ENCODE measurements at regions not wholly inside any gene's neighbourhood (a gene's known extent, or its start where the extent isn't known, plus 50 kb on each side); places are given as distances from the start of the nearest gene placed in this dataset. TPM values are rescaled to one million over a fixed set of nuclear protein-coding genes. Genes with fewer than 3 reads are reported as not detected.

DNA sequence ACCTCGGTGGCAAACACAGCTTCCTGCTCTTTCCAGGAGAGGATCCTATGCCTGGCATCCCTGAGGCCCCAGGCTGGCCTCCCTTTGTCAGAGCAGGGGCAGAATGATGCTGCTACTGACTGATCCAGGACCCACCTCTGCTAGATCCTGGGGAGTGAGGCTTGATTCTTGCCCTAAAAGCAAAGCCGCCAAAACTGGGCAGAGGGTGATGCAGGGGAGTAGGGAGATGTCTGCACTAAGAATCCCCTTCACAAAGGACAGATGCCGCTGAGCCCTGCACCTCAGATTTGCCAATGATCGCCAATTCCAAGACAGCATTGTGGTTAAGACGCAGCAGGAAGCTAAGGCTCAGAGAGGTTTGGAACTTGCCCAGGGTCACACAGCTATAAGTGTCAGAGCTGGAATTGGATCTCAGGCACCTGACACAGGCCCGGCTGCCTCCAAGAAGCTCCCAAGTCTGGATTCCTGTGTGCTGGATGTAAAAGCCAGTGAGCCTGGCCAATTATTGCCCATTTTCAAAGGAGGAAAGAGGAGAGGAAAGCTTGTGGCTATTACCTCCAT, 60.7 kb upstream of the TNRC6C start:
- Mint-ChIP-seq H3K27ac (no peak overlapping the region), H3K36me3 (no peaks in the 10 kb centered on the region), H3K4me1 (ENCODE audit: low read depth) (no peaks in the 10 kb centered on the region), H3K27me3 (no peaks in the 10 kb centered on the region), H3K4me3 (no peak overlapping the region), H3K9me3 (no peaks in the 10 kb centered on the region)
- no peak for DNase-seq
- CTCF ChIA-PET, result no interaction called here
- POLR2A ChIA-PET, result no interaction called here
- intact Hi-C loops (cut with micrococcal nuclease), result no loop called here

GRCh38 chr17:77898521-77899434, 59.7 kb upstream of the TNRC6C start:
- no peak for DNase-seq
- Mint-ChIP-seq H3K27ac (no peak overlapping the region), H3K4me3 (no peak overlapping the region), H3K27me3 (peaks cover 2% of the 10 kb centered on the region), H3K36me3 (no peaks in the 10 kb centered on the region), H3K9me3 (no peaks in the 10 kb centered on the region), H3K4me1 (ENCODE audit: low read depth) (no peaks in the 10 kb centered on the region)
- ChIA-PET CTCF (no interaction called here), POLR2A (no interaction called here)
- intact Hi-C loops (cut with micrococcal nuclease), result no loop called here

GRCh38 chr17:77899498-77899897, 59.0 kb upstream of the TNRC6C start:
- CTCF ChIA-PET, result no interaction called here
- H3K27ac Mint-ChIP-seq, result no peak overlapping the region

GRCh38 chr17:77901481-77901880, 57.0 kb upstream of the TNRC6C start:
- H3K4me3 Mint-ChIP-seq, result no peak overlapping the region
- ChIA-PET POLR2A (no interaction called here), CTCF (no interaction called here)
- H3K36me3 Mint-ChIP-seq, result no peaks in the 10 kb centered on the region
- no peak overlapping the region for H3K27ac Mint-ChIP-seq
- intact Hi-C loops (cut with micrococcal nuclease), result no loop called here
- no peaks in the 10 kb centered on the region for H3K9me3 Mint-ChIP-seq
- no peak for DNase-seq
- no peaks in the 10 kb centered on the region for H3K4me1 Mint-ChIP-seq (ENCODE audit: low read depth)
- H3K27me3 Mint-ChIP-seq, result peaks cover 3% of the 10 kb centered on the region

More at GRCh38 chr17:77899498-77899897, 59.0 kb upstream of the TNRC6C start:
- H3K36me3 Mint-ChIP-seq, result no peaks in the 10 kb centered on the region
- H3K27me3 Mint-ChIP-seq, result peaks cover 3% of the 10 kb centered on the region
- no peaks in the 10 kb centered on the region for H3K9me3 Mint-ChIP-seq
- POLR2A ChIA-PET, result no interaction called here
- no peak overlapping the region for H3K4me3 Mint-ChIP-seq
- no peaks in the 10 kb centered on the region for H3K4me1 Mint-ChIP-seq (ENCODE audit: low read depth)
- DNase-seq, result no peak
- intact Hi-C loops (cut with micrococcal nuclease), result no loop called here

DNA sequence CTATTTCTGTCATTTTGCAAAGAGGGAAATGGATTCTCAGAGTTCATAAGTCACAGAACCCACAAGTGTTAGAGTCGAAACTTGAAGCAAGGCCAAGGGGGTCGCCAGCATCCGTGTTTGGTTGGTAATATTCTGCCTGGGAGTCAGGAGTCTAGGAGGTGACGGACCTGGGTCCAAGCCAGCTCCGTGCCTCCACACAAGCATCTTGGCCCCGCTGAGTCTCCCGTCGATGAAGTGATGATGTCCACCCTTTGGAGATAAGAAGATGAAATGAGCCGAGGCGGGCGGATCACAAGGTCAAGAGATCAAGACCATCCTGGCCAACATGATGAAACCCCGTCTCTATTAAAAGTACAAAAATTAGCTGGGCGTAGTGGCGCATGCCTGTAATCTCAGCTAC, 53.2 kb upstream of the TNRC6C start:
- intact Hi-C loops (cut with micrococcal nuclease), result no loop called here

DNA sequence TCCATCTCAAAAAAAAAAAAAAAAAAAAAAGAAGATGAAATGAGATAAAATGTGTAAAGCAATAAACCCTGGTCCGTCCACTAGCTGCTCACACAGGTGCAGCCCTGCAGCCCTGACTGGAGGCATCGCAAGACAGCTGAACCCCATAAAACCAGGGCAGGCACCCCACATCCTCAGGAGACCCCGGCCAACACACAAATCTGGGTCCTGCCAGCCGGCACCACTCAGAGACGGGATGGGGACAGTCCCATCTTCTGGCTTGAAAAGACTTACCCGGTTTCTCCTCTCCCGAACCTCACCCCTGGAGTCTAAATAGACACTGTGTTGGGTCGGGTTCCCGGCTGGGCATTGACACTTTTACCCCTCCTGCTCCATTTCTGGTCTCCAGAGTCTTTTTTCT, 52.7 kb upstream of the TNRC6C start:
- H3K4me1 Mint-ChIP-seq (ENCODE audit: low read depth), result no peaks in the 10 kb centered on the region
- no peak for DNase-seq
- H3K9me3 Mint-ChIP-seq, result no peaks in the 10 kb centered on the region
- intact Hi-C loops (cut with micrococcal nuclease), result no loop called here
- no peaks in the 10 kb centered on the region for H3K36me3 Mint-ChIP-seq
- no peak overlapping the region for H3K4me3 Mint-ChIP-seq
- ChIA-PET CTCF (no interaction called here), POLR2A (no interaction called here)
- no peak overlapping the region for H3K27ac Mint-ChIP-seq
- H3K27me3 Mint-ChIP-seq, result peaks cover 3% of the 10 kb centered on the region

More for the DNA sequence above, 53.2 kb upstream of the TNRC6C start:
- no peaks in the 10 kb centered on the region for H3K36me3 Mint-ChIP-seq
- POLR2A ChIA-PET, result no interaction called here
- no peak overlapping the region for H3K4me3 Mint-ChIP-seq
- no peak overlapping the region for H3K27ac Mint-ChIP-seq
- DNase-seq, result no peak
- H3K4me1 Mint-ChIP-seq (ENCODE audit: low read depth), result no peaks in the 10 kb centered on the region
- peaks cover 3% of the 10 kb centered on the region for H3K27me3 Mint-ChIP-seq
- CTCF ChIA-PET, result no interaction called here
- no peaks in the 10 kb centered on the region for H3K9me3 Mint-ChIP-seq

GRCh38 chr17:77906377-77906871, 52.1 kb upstream of the TNRC6C start:
- Mint-ChIP-seq H3K4me3 (no peak overlapping the region), H3K36me3 (no peaks in the 10 kb centered on the region), H3K9me3 (no peaks in the 10 kb centered on the region), H3K4me1 (ENCODE audit: low read depth) (no peaks in the 10 kb centered on the region), H3K27ac (no peak overlapping the region), H3K27me3 (peaks cover 3% of the 10 kb centered on the region)
- intact Hi-C loops (cut with micrococcal nuclease), result no loop called here
- ChIA-PET CTCF (no interaction called here), POLR2A (no interaction called here)
- no peak for DNase-seq

DNA sequence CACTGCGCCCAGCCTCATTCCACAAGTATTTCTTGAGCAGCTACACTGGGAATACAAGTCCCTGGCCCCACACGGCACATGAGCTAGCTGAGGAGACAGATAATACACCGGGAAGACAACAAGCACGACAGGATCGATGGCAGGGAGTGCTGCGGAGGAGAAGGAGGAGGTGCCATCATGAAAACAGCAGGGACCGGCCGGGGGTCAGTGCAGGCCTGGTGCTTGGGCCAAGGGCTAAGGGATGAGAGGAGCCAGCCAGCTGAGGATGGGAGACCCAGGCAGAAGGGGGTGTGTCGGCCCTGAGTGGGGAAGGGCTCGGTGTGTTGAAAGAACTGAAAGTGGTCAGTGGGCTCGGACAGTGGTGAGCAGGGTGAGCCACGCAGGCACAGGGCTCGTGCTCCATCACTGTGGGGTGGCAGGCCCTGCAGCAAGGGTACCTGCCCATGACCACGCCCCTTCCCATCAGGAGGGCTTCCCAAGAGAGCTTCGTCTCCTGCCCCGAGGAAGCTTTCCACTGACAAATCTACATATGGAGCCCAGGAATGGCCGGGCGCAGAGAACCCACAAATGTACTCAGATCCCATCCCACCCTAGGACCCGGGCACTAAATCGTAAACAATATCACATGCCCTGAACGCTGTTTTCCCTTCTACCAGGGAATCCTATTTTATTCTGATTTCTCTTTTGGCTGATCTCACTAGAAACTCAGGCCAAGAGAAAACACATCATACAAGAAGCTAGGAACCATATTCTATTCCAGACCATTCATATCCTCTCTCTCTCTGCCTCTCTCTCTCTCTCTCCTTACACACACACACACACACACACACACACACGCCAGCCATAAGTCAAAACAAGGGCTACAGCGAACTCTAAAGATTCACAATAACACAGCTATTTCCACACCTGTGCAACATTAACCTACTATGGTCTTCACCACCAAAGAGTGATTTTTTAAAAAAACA, 50.7 kb upstream of the TNRC6C start:
- DNase-seq, result no peak
- no peaks in the 10 kb centered on the region for H3K4me1 Mint-ChIP-seq (ENCODE audit: low read depth)
- peaks cover 3% of the 10 kb centered on the region for H3K27me3 Mint-ChIP-seq
- intact Hi-C loops (cut with micrococcal nuclease), result no loop called here
- H3K4me3 Mint-ChIP-seq, result no peak overlapping the region
- CTCF ChIA-PET, result interaction anchor here (0.7 to 0.9 kb wide), 2 partner anchors 15 to 369 kb away, joined by 3 to 4 read pairs; no protein-coding TSS in a partner anchor
- POLR2A ChIA-PET, result no interaction called here
- no peaks in the 10 kb centered on the region for H3K9me3 Mint-ChIP-seq
- no peaks in the 10 kb centered on the region for H3K36me3 Mint-ChIP-seq
- H3K27ac Mint-ChIP-seq, result no peak overlapping the region

DNA sequence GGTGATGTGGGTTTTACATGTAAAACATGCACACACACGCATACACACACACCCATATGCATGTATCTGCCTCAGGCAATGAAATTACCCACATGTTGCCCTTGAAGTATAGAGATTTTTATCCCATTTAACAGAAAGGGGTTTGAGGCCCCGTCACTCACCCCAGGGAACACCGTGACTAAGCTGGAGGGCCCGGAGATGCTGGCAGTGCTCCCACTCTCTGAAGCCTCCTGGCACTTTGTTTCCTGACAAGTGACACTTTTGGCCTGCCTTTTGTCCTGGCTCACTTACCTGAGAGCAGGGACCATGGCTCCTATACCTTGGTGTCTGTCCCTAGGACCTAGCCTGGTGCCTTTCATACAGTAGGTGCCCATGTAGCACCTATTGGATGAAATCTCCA, 50.0 kb upstream of the TNRC6C start:
- ChIA-PET CTCF (interaction anchor here (0.7 to 0.9 kb wide), 2 partner anchors 15 to 370 kb away, joined by 3 to 4 read pairs; no protein-coding TSS in a partner anchor), POLR2A (no interaction called here)
- no peaks in the 10 kb centered on the region for H3K9me3 Mint-ChIP-seq
- no peak overlapping the region for H3K4me3 Mint-ChIP-seq
- H3K36me3 Mint-ChIP-seq, result no peaks in the 10 kb centered on the region
- no peaks in the 10 kb centered on the region for H3K4me1 Mint-ChIP-seq (ENCODE audit: low read depth)
- no peak for DNase-seq
- no peak overlapping the region for H3K27ac Mint-ChIP-seq
- peaks cover 2% of the 10 kb centered on the region for H3K27me3 Mint-ChIP-seq
- intact Hi-C loops (cut with micrococcal nuclease), result no loop called here

Small RNA genes in the stretch of these regions (microRNA-seq; reads per million reads assigned to microRNA genes)
- gene MIR4316 (ENCODE audit: borderline microRNAs expressed, borderline number of aligned reads, borderline replicate concordance), result not detected
